GM23248 (cell line): ENCODE measurements at regions not wholly inside any gene's neighbourhood (a gene's known extent, or its start where the extent isn't known, plus 50 kb on each side); places are given as distances from the start of the nearest gene placed in this dataset.

ENCODE experiments used
- EZH2 ChIP-seq: fragments of 200-600 bp; sonication (generic); IDR thresholded peaks from 2 replicates; pipeline ENCODE4 v1.6.1; 2018; ENCODE audit warnings: antibody characterized with exemption, mild to moderate bottlenecking; ENCODE audit not compliant: insufficient read depth, poor library complexity, severe bottlenecking
- EZH2phosphoT487 ChIP-seq: fragments of 200-600 bp; sonication (generic); IDR thresholded peaks from 2 replicates; pipeline ENCODE4 v1.6.1; 2018; ENCODE audit warnings: antibody characterized with exemption, moderate library complexity, mild to moderate bottlenecking, low read depth; ENCODE audit not compliant: insufficient read depth

DNA sequence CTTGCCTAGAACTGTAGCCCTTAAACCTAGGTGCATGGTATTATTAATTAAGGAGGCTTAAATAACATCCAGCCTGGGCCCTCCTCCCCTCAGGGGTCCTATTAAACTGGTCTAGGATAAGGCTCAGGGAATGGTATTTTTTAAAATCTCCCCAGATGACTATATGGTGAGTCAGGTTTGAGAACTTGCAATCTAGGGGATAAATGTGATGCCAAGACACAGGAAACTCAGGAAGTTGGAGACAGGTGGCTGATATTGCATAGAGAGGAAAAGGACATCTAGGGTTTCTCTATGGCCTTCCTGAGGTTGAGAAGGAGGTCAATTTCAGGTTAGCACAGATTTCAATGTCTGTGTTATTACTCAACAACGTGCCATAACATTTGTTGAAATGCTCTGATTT, 581.0 kb downstream of the TLE1 start:
- TF ChIP-seq EZH2phosphoT487 (no peak), EZH2 (no peak)
